ENCODE measurements at regions not wholly inside any gene's neighbourhood (a gene's known extent, or its start where the extent isn't known, plus 50 kb on each side); places are given as distances from the start of the nearest gene placed in this dataset.

GRCh38 chr14:26017270-26017669, 580.6 kb downstream of the NOVA1 start:
- TF ChIP-seq CTCF (IDR thresholded peaks at IDR 0.05) (no peak), POLR2A (IDR thresholded peaks at IDR 0.05) (no peak)
